ENCODE measurements at regions not wholly inside any gene's neighbourhood (a gene's known extent, or its start where the extent isn't known, plus 50 kb on each side); places are given as distances from the start of the nearest gene placed in this dataset.

DNA sequence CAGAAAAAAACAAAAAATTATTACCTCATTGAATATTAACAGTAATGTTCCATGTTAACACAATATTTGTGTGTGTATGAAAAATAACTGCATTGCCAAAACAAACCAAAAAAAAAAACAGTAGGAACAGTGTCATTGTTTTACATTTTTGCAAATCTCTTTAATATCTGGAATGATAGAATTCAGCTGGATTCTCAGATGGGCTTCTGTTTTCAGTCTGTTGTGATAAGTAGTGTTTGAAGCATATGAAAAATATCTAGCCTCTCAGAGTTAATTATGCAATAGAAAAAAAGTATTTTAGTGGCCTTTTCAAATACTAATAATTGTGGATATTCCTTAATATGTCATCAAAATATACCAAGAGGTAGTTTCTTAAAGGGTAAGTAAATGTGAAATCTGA, 52.9 kb upstream of the RWDD3 start:
- no peaks in the 10 kb centered on the region for H4K20me1 ChIP-seq (ENCODE audit: insufficient read depth, low read length)
- no peaks in the 10 kb centered on the region for H3K27me3 Mint-ChIP-seq (ENCODE audit: low read depth in 3 of 3)
- H3K27ac Mint-ChIP-seq = no peak overlapping the region
- no peaks in the 10 kb centered on the region for H3K9me3 ChIP-seq (replicated peaks in 1 of 2; ENCODE audit: control insufficient read depth in 1 of 2, insufficient read depth in 1 of 2, low read length in 2 of 2)
- H3K9me3 Mint-ChIP-seq = peaks cover 0 to 2% (median 0%) of the 10 kb centered on the region in 7 donors
- H3K27ac ChIP-seq (ENCODE audit: low read depth in 1 of 2, low read length in 2 of 2) = no peak overlapping the region
- no peaks in the 10 kb centered on the region for H3K36me3 Mint-ChIP-seq
- H3K4me3 Mint-ChIP-seq = no peak overlapping the region
- TF ChIP-seq, protein P1, sequence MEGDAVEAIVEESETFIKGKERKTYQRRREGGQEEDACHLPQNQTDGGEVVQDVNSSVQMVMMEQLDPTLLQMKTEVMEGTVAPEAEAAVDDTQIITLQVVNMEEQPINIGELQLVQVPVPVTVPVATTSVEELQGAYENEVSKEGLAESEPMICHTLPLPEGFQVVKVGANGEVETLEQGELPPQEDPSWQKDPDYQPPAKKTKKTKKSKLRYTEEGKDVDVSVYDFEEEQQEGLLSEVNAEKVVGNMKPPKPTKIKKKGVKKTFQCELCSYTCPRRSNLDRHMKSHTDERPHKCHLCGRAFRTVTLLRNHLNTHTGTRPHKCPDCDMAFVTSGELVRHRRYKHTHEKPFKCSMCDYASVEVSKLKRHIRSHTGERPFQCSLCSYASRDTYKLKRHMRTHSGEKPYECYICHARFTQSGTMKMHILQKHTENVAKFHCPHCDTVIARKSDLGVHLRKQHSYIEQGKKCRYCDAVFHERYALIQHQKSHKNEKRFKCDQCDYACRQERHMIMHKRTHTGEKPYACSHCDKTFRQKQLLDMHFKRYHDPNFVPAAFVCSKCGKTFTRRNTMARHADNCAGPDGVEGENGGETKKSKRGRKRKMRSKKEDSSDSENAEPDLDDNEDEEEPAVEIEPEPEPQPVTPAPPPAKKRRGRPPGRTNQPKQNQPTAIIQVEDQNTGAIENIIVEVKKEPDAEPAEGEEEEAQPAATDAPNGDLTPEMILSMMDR (IDR thresholded peaks at IDR 0.05) = no peak
- H3K4me1 ChIP-seq (ENCODE audit: control insufficient read depth in 1 of 2, insufficient read depth in 2 of 2, low read length in 2 of 2) = no peaks in the 10 kb centered on the region
- H2AFZ ChIP-seq (ENCODE audit: insufficient read depth, low read depth, low read length, poor library complexity, severe bottlenecking) = no peak overlapping the region
- peaks cover 5% of the 10 kb centered on the region for H3K4me1 Mint-ChIP-seq
- H3K4me3 ChIP-seq (replicated peaks in 1 of 3; ENCODE audit: low read depth in 2 of 3, low read length in 3 of 3) = no peak overlapping the region
- intact Hi-C loops (cut with micrococcal nuclease) = no loop called here
- no peaks in the 10 kb centered on the region for H3K27me3 ChIP-seq (ENCODE audit: control insufficient read depth in 2 of 2, insufficient read depth in 2 of 2, low read length in 2 of 2)
- no peaks in the 10 kb centered on the region for H3K79me2 ChIP-seq (ENCODE audit: insufficient read depth, low read length)
- no peak overlapping the region for H3K4me2 ChIP-seq (replicated peaks; ENCODE audit: extremely low read depth, low read length, poor library complexity, severe bottlenecking)
- no peaks in the 10 kb centered on the region for H3K36me3 ChIP-seq (replicated peaks in 1 of 2; ENCODE audit: control insufficient read depth in 1 of 2, insufficient read depth in 2 of 2, low read length in 2 of 2)
- H3K9ac ChIP-seq (ENCODE audit: insufficient read depth, low read length, poor library complexity, severe bottlenecking) = no peak overlapping the region
- DNase-seq = no peak

DNA sequence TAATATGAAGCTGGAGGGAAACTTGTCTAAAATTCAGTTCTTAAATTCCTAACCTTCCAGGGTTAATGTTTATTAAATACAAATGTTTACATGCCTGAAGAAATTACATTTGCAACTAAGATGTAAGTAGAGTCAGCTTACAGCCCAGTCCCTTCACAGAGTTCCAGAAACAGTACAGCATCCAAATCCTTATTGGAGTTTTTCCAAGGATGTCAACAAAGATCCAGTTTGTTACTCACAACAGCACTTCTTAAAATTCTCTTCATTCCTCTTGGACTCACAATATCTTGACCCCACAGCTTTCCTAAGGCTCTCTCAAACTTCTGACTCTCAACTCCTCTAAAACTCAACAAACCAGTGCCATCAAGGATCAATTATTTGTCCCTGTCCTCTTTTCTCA, 50.1 kb upstream of the RWDD3 start:
- intact Hi-C loops (cut with micrococcal nuclease) = no loop called here
- no peaks in the 10 kb centered on the region for H3K79me2 ChIP-seq (ENCODE audit: insufficient read depth, low read length)
- DNase-seq = no peak

More for the DNA sequence above, 50.1 kb upstream of the RWDD3 start:
- Histone ChIP-seq H3K27ac (ENCODE audit: low read depth in 1 of 2, low read length in 2 of 2) (no peak overlapping the region), H3K9ac (ENCODE audit: insufficient read depth, low read length, poor library complexity, severe bottlenecking) (no peak overlapping the region), H3K4me1 (ENCODE audit: control insufficient read depth in 1 of 2, insufficient read depth in 2 of 2, low read length in 2 of 2) (no peaks in the 10 kb centered on the region), H4K20me1 (ENCODE audit: insufficient read depth, low read length) (no peaks in the 10 kb centered on the region), H3K4me2 (replicated peaks; ENCODE audit: extremely low read depth, low read length, poor library complexity, severe bottlenecking) (no peak overlapping the region), H2AFZ (ENCODE audit: insufficient read depth, low read depth, low read length, poor library complexity, severe bottlenecking) (no peak overlapping the region), H3K4me3 (replicated peaks in 1 of 3; ENCODE audit: low read depth in 2 of 3, low read length in 3 of 3) (no peak overlapping the region), H3K9me3 (replicated peaks in 1 of 2; ENCODE audit: control insufficient read depth in 1 of 2, insufficient read depth in 1 of 2, low read length in 2 of 2) (no peaks in the 10 kb centered on the region), H3K27me3 (ENCODE audit: control insufficient read depth in 2 of 2, insufficient read depth in 2 of 2, low read length in 2 of 2) (no peaks in the 10 kb centered on the region), H3K36me3 (replicated peaks in 1 of 2; ENCODE audit: control insufficient read depth in 1 of 2, insufficient read depth in 2 of 2, low read length in 2 of 2) (no peaks in the 10 kb centered on the region)
- no peaks in the 10 kb centered on the region for H3K36me3 Mint-ChIP-seq
- TF ChIP-seq, protein P1 (IDR thresholded peaks at IDR 0.05) = no peak
- peaks cover 0 to 7% (median 3%) of the 10 kb centered on the region in 7 donors for H3K9me3 Mint-ChIP-seq
- H3K4me3 Mint-ChIP-seq = no peak overlapping the region
- no peaks in the 10 kb centered on the region for H3K27me3 Mint-ChIP-seq (ENCODE audit: low read depth in 3 of 3)
- H3K27ac Mint-ChIP-seq = no peak overlapping the region
- H3K4me1 Mint-ChIP-seq = no peaks in the 10 kb centered on the region
